ENCODE measurements at regions not wholly inside any gene's neighbourhood (a gene's known extent, or its start where the extent isn't known, plus 50 kb on each side); places are given as distances from the start of the nearest gene placed in this dataset. TPM values are rescaled to one million over a fixed set of nuclear protein-coding genes. Genes with fewer than 3 reads are reported as not detected.

GRCh38 chr14:106883218-106883692, 1356.9 kb downstream of the TMEM121 start:
- H3K27me3 ChIP-seq (ENCODE audit: control insufficient read depth in 2 of 2, insufficient read depth in 2 of 2, low read length in 2 of 2), result no peaks in the 10 kb centered on the region
- TF ChIP-seq CTCF (IDR thresholded peaks at IDR 0.05; ENCODE audit: extremely low read depth in 1 of 2, insufficient read depth in 1 of 2, low read depth in 1 of 2, low read length in 2 of 2) (peak; percentile 33 to 40), MYC (IDR thresholded peaks at IDR 0.05; ENCODE audit: low read depth, low read length) (no peak)
- ChIA-PET CTCF (no interaction called here), POLR2A (no interaction called here)
- no peaks in the 10 kb centered on the region for H4K20me1 ChIP-seq (replicated peaks; ENCODE audit: control insufficient read depth, extremely low read depth, insufficient read depth, low read length)
- no peaks in the 10 kb centered on the region for H3K9me1 ChIP-seq (replicated peaks; ENCODE audit: control insufficient read depth, extremely low read depth, insufficient read depth, low read length)
- no peak overlapping the region for H3K4me2 ChIP-seq (ENCODE audit: insufficient read depth, low read length)
- dilution Hi-C loops (cut with MboI; ENCODE audit: extremely low pct_ligation_motif_present, low sequenced_read_pairs) (no loop called here), intact Hi-C loops (cut with micrococcal nuclease) (no loop called here)
- H3K27ac ChIP-seq (ENCODE audit: insufficient read depth, low read depth, low read length), result no peak overlapping the region
- H3K4me1 ChIP-seq (ENCODE audit: control insufficient read depth, extremely low read depth, insufficient read depth, low read length), result no peaks in the 10 kb centered on the region
- DNase-seq (ENCODE audit: low read depth, low spot score), result no peak
- FAIRE-seq, result no peak
- no peaks in the 10 kb centered on the region for H3K36me3 ChIP-seq (ENCODE audit: control insufficient read depth in 2 of 2, extremely low read depth in 1 of 2, insufficient read depth in 2 of 2, low read length in 2 of 2)
- H3K9me3 ChIP-seq (replicated peaks; ENCODE audit: control insufficient read depth, insufficient read depth, low read length), result no peaks in the 10 kb centered on the region
- no peak overlapping the region for H3K4me3 ChIP-seq (replicated peaks in 1 of 3; ENCODE audit: insufficient read depth in 1 of 3, low read depth in 1 of 3, low read length in 3 of 3)
- no peak overlapping the region for H2AFZ ChIP-seq (ENCODE audit: low read depth, low read length)
- no peaks in the 10 kb centered on the region for H3K79me2 ChIP-seq (ENCODE audit: control insufficient read depth, insufficient read depth, low read length)
- H3K9ac ChIP-seq (replicated peaks; ENCODE audit: extremely low read depth, insufficient read depth, low read length), result no peak overlapping the region
- no TSS peak for BruUV-seq (replicated peaks)

Small RNA genes in the stretch of these regions (microRNA-seq; reads per million reads assigned to microRNA genes)
- gene MIR4507 (ENCODE audit: borderline number of aligned reads, borderline replicate concordance), result not detected
- not detected for gene MIR4537 (ENCODE audit: borderline number of aligned reads, borderline replicate concordance)
- not detected for gene MIR4538 (ENCODE audit: borderline number of aligned reads, borderline replicate concordance)
- gene MIR4539 (ENCODE audit: borderline number of aligned reads, borderline replicate concordance), result not detected
- not detected for gene MIR5195 (ENCODE audit: borderline number of aligned reads, borderline replicate concordance)
- gene MIR8071-1 (ENCODE audit: borderline number of aligned reads, borderline replicate concordance), result not detected
- not detected for gene MIR8071-2 (ENCODE audit: borderline number of aligned reads, borderline replicate concordance)

Small RNA genes in the stretch of these regions (small RNA-seq; reads per million reads assigned to genes)
- gene AC244452.1 (ENCODE audit: insufficient read depth, insufficient read length, low read depth, low replicate concordance) (not detected), gene IGHD1-1 (ENCODE audit: insufficient read depth, insufficient read length, low read depth, low replicate concordance) (not detected), gene IGHD1-14 (ENCODE audit: insufficient read depth, insufficient read length, low read depth, low replicate concordance) (not detected), gene IGHD1-20 (ENCODE audit: insufficient read depth, insufficient read length, low read depth, low replicate concordance) (not detected), gene IGHD1-26 (ENCODE audit: insufficient read depth, insufficient read length, low read depth, low replicate concordance) (not detected), gene IGHD1-7 (ENCODE audit: insufficient read depth, insufficient read length, low read depth, low replicate concordance) (not detected), gene IGHD2-15 (ENCODE audit: insufficient read depth, insufficient read length, low read depth, low replicate concordance) (not detected), gene IGHD2-2 (ENCODE audit: insufficient read depth, insufficient read length, low read depth, low replicate concordance) (not detected), gene IGHD2-21 (ENCODE audit: insufficient read depth, insufficient read length, low read depth, low replicate concordance) (not detected), gene IGHD2-8 (ENCODE audit: insufficient read depth, insufficient read length, low read depth, low replicate concordance) (not detected), gene IGHD3-10 (ENCODE audit: insufficient read depth, insufficient read length, low read depth, low replicate concordance) (not detected), gene IGHD3-16 (ENCODE audit: insufficient read depth, insufficient read length, low read depth, low replicate concordance) (not detected), gene IGHD3-22 (ENCODE audit: insufficient read depth, insufficient read length, low read depth, low replicate concordance) (not detected), gene IGHD3-3 (ENCODE audit: insufficient read depth, insufficient read length, low read depth, low replicate concordance) (not detected), gene IGHD3-9 (ENCODE audit: insufficient read depth, insufficient read length, low read depth, low replicate concordance) (not detected), gene IGHD4-11 (ENCODE audit: insufficient read depth, insufficient read length, low read depth, low replicate concordance) (not detected), gene IGHD4-17 (ENCODE audit: insufficient read depth, insufficient read length, low read depth, low replicate concordance) (not detected), gene IGHD4-23 (ENCODE audit: insufficient read depth, insufficient read length, low read depth, low replicate concordance) (not detected), gene IGHD4-4 (ENCODE audit: insufficient read depth, insufficient read length, low read depth, low replicate concordance) (not detected), gene IGHD5-12 (ENCODE audit: insufficient read depth, insufficient read length, low read depth, low replicate concordance) (not detected), gene IGHD5-18 (ENCODE audit: insufficient read depth, insufficient read length, low read depth, low replicate concordance) (not detected), gene IGHD5-24 (ENCODE audit: insufficient read depth, insufficient read length, low read depth, low replicate concordance) (not detected), gene IGHD5-5 (ENCODE audit: insufficient read depth, insufficient read length, low read depth, low replicate concordance) (not detected), gene IGHD6-13 (ENCODE audit: insufficient read depth, insufficient read length, low read depth, low replicate concordance) (not detected), gene IGHD6-19 (ENCODE audit: insufficient read depth, insufficient read length, low read depth, low replicate concordance) (not detected), gene IGHD6-25 (ENCODE audit: insufficient read depth, insufficient read length, low read depth, low replicate concordance) (not detected), gene IGHD6-6 (ENCODE audit: insufficient read depth, insufficient read length, low read depth, low replicate concordance) (not detected), gene IGHD7-27 (ENCODE audit: insufficient read depth, insufficient read length, low read depth, low replicate concordance) (not detected), gene IGHJ1 (ENCODE audit: insufficient read depth, insufficient read length, low read depth, low replicate concordance) (not detected), gene IGHJ1P (ENCODE audit: insufficient read depth, insufficient read length, low read depth, low replicate concordance) (not detected), gene IGHJ2 (ENCODE audit: insufficient read depth, insufficient read length, low read depth, low replicate concordance) (not detected), gene IGHJ2P (ENCODE audit: insufficient read depth, insufficient read length, low read depth, low replicate concordance) (not detected), gene IGHJ3 (ENCODE audit: insufficient read depth, insufficient read length, low read depth, low replicate concordance) (not detected), gene IGHJ3P (ENCODE audit: insufficient read depth, insufficient read length, low read depth, low replicate concordance) (not detected), gene IGHJ4 (ENCODE audit: insufficient read depth, insufficient read length, low read depth, low replicate concordance) (not detected), gene IGHJ5 (ENCODE audit: insufficient read depth, insufficient read length, low read depth, low replicate concordance) (not detected), gene IGHJ6 (ENCODE audit: insufficient read depth, insufficient read length, low read depth, low replicate concordance) (not detected), gene IGHV1-12 (ENCODE audit: insufficient read depth, insufficient read length, low read depth, low replicate concordance) (not detected), gene IGHV1-14 (ENCODE audit: insufficient read depth, insufficient read length, low read depth, low replicate concordance) (not detected), gene IGHV3-19 (ENCODE audit: insufficient read depth, insufficient read length, low read depth, low replicate concordance) (not detected), gene IGHV3-57 (ENCODE audit: insufficient read depth, insufficient read length, low read depth, low replicate concordance) (not detected), gene IGHV3-76 (ENCODE audit: insufficient read depth, insufficient read length, low read depth, low replicate concordance) (not detected), gene IGHV5-78 (ENCODE audit: insufficient read depth, insufficient read length, low read depth, low replicate concordance) (not detected), gene IGHV7-40 (ENCODE audit: insufficient read depth, insufficient read length, low read depth, low replicate concordance) (not detected), gene IGHVII-1-1 (ENCODE audit: insufficient read depth, insufficient read length, low read depth, low replicate concordance) (not detected), gene IGHVII-15-1 (ENCODE audit: insufficient read depth, insufficient read length, low read depth, low replicate concordance) (not detected), gene IGHVII-22-1 (ENCODE audit: insufficient read depth, insufficient read length, low read depth, low replicate concordance) (not detected), gene IGHVII-28-1 (ENCODE audit: insufficient read depth, insufficient read length, low read depth, low replicate concordance) (not detected), gene IGHVII-33-1 (ENCODE audit: insufficient read depth, insufficient read length, low read depth, low replicate concordance) (not detected), gene IGHVII-40-1 (ENCODE audit: insufficient read depth, insufficient read length, low read depth, low replicate concordance) (not detected), gene IGHVII-44-2 (ENCODE audit: insufficient read depth, insufficient read length, low read depth, low replicate concordance) (not detected), gene IGHVII-46-1 (ENCODE audit: insufficient read depth, insufficient read length, low read depth, low replicate concordance) (not detected), gene IGHVII-49-1 (ENCODE audit: insufficient read depth, insufficient read length, low read depth, low replicate concordance) (not detected), gene IGHVII-51-2 (ENCODE audit: insufficient read depth, insufficient read length, low read depth, low replicate concordance) (not detected), gene IGHVII-53-1 (ENCODE audit: insufficient read depth, insufficient read length, low read depth, low replicate concordance) (not detected), gene IGHVII-60-1 (ENCODE audit: insufficient read depth, insufficient read length, low read depth, low replicate concordance) (not detected), gene IGHVII-62-1 (ENCODE audit: insufficient read depth, insufficient read length, low read depth, low replicate concordance) (not detected), gene IGHVII-67-1 (ENCODE audit: insufficient read depth, insufficient read length, low read depth, low replicate concordance) (not detected), gene IGHVII-74-1 (ENCODE audit: insufficient read depth, insufficient read length, low read depth, low replicate concordance) (not detected), gene IGHVII-78-1 (ENCODE audit: insufficient read depth, insufficient read length, low read depth, low replicate concordance) (not detected), gene IGHVIII-11-1 (ENCODE audit: insufficient read depth, insufficient read length, low read depth, low replicate concordance) (not detected), gene IGHVIII-13-1 (ENCODE audit: insufficient read depth, insufficient read length, low read depth, low replicate concordance) (not detected), gene IGHVIII-2-1 (ENCODE audit: insufficient read depth, insufficient read length, low read depth, low replicate concordance) (not detected), gene IGHVIII-22-2 (ENCODE audit: insufficient read depth, insufficient read length, low read depth, low replicate concordance) (not detected), gene IGHVIII-25-1 (ENCODE audit: insufficient read depth, insufficient read length, low read depth, low replicate concordance) (not detected), gene IGHVIII-26-1 (ENCODE audit: insufficient read depth, insufficient read length, low read depth, low replicate concordance) (not detected), gene IGHVIII-38-1 (ENCODE audit: insufficient read depth, insufficient read length, low read depth, low replicate concordance) (not detected), gene IGHVIII-5-1 (ENCODE audit: insufficient read depth, insufficient read length, low read depth, low replicate concordance) (not detected), gene IGHVIII-5-2 (ENCODE audit: insufficient read depth, insufficient read length, low read depth, low replicate concordance) (not detected), gene IGHVIII-67-2 (ENCODE audit: insufficient read depth, insufficient read length, low read depth, low replicate concordance) (not detected), gene IGHVIII-67-3 (ENCODE audit: insufficient read depth, insufficient read length, low read depth, low replicate concordance) (not detected), gene IGHVIII-67-4 (ENCODE audit: insufficient read depth, insufficient read length, low read depth, low replicate concordance) (not detected), gene IGHVIII-76-1 (ENCODE audit: insufficient read depth, insufficient read length, low read depth, low replicate concordance) (not detected), gene IGHVIII-82 (ENCODE audit: insufficient read depth, insufficient read length, low read depth, low replicate concordance) (not detected), gene MIR4507 (ENCODE audit: insufficient read depth, insufficient read length, low read depth, low replicate concordance) (not detected), gene MIR4537 (ENCODE audit: insufficient read depth, insufficient read length, low read depth, low replicate concordance) (not detected), gene MIR4538 (ENCODE audit: insufficient read depth, insufficient read length, low read depth, low replicate concordance) (not detected), gene MIR4539 (ENCODE audit: insufficient read depth, insufficient read length, low read depth, low replicate concordance) (not detected), gene MIR5195 (ENCODE audit: insufficient read depth, insufficient read length, low read depth, low replicate concordance) (not detected), gene MIR8071-1 (ENCODE audit: insufficient read depth, insufficient read length, low read depth, low replicate concordance) (not detected), gene MIR8071-2 (ENCODE audit: insufficient read depth, insufficient read length, low read depth, low replicate concordance) (not detected), gene RNA5SP389 (ENCODE audit: insufficient read depth, insufficient read length, low read depth, low replicate concordance) (not detected)

All from endothelial cell of umbilical vein (primary cell).